NCI-H345 (cell line): ENCODE measurements at regions not wholly inside any gene's neighbourhood (a gene's known extent, or its start where the extent isn't known, plus 50 kb on each side); places are given as distances from the start of the nearest gene placed in this dataset.

ENCODE experiments used
- DNase-seq: peaks from one replicate; lab custom pipeline; 2025; lab: John Stamatoyannopoulos, UW

- DNase-seq: peak; percentile 2
Observed at GRCh38 chr4:119715490-119716445, 87.2 kb upstream of the PDE5A start.

- DNase-seq: no peak
Observed at GRCh38 chr4:119709418-119709817, 80.8 kb upstream of the PDE5A start.

GRCh38 chr4:119707336-119707735 lies 78.7 kb upstream of the PDE5A start:
- DNase-seq: no peak

- no peak for DNase-seq
Observed at GRCh38 chr4:119706804-119707203, 78.2 kb upstream of the PDE5A start.

- DNase-seq: no peak
Observed at GRCh38 chr4:119697887-119698393, 69.3 kb upstream of the PDE5A start.

- no peak for DNase-seq
Observed at GRCh38 chr4:119696963-119697362, 68.4 kb upstream of the PDE5A start.

- no peak for DNase-seq
Observed at GRCh38 chr4:119695216-119695615, 66.6 kb upstream of the PDE5A start.

GRCh38 chr4:119693126-119693525 lies 64.5 kb upstream of the PDE5A start:
- DNase-seq: no peak

GRCh38 chr4:119692001-119692400 lies 63.4 kb upstream of the PDE5A start:
- DNase-seq: no peak

GRCh38 chr4:119690871-119691270 lies 62.3 kb upstream of the PDE5A start:
- no peak for DNase-seq

- DNase-seq: no peak
Observed at GRCh38 chr4:119688446-119688845, 59.8 kb upstream of the PDE5A start.

- DNase-seq: no peak
Observed at GRCh38 chr4:119684463-119684862, 55.9 kb upstream of the PDE5A start.

GRCh38 chr4:119683518-119683917 lies 54.9 kb upstream of the PDE5A start:
- DNase-seq: no peak

- DNase-seq: peak; percentile 64
Observed at GRCh38 chr4:119682099-119682498, 53.5 kb upstream of the PDE5A start.

- no peak for DNase-seq
Observed at GRCh38 chr4:119679251-119679650, 50.6 kb upstream of the PDE5A start.

GRCh38 chr4:119678761-119679160 lies 50.2 kb upstream of the PDE5A start:
- no peak for DNase-seq
